ENCODE measurements at regions not wholly inside any gene's neighbourhood (a gene's known extent, or its start where the extent isn't known, plus 50 kb on each side); places are given as distances from the start of the nearest gene placed in this dataset.

DNA sequence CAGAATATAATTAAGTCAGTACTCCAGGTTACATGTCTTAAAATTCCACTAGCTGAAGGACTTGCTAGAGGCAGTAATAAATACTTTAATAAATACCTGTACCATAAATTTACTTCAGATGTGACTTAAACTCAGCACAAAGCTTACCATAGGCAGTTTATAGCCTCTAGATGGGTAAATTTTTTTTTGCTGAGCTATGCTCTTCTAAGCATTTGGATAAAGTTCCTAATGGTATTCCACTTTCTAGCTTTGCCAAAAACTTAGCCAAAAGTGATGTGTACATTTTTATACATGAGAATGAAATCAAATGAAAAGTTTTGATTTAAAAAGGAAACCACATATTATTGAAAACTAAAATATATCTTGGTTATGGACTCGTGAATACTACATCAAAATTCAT is 63.7 kb upstream of the DHX40 start:
- Histone ChIP-seq H3K4me1 (no peaks in the 10 kb centered on the region), H3K36me3 (no peaks in the 10 kb centered on the region), H3K27ac (no peak overlapping the region), H3K27me3 (replicated peaks in 1 of 7) (no peaks in the 10 kb centered on the region), H3K9me3 (no peaks in the 10 kb centered on the region), H3K4me3 (no peak overlapping the region)
- 43 to 62% (median 45%) methylated on average over 1 of the region's 1 CpG for WGBS, 5 donors
- DNase-seq: no peak
- TF ChIP-seq POLR2AphosphoS5 (IDR thresholded peaks at IDR 0.05) (no peak), POLR2A (IDR thresholded peaks at IDR 0.05) (no peak)
- TF ChIP-seq, protein P1, sequence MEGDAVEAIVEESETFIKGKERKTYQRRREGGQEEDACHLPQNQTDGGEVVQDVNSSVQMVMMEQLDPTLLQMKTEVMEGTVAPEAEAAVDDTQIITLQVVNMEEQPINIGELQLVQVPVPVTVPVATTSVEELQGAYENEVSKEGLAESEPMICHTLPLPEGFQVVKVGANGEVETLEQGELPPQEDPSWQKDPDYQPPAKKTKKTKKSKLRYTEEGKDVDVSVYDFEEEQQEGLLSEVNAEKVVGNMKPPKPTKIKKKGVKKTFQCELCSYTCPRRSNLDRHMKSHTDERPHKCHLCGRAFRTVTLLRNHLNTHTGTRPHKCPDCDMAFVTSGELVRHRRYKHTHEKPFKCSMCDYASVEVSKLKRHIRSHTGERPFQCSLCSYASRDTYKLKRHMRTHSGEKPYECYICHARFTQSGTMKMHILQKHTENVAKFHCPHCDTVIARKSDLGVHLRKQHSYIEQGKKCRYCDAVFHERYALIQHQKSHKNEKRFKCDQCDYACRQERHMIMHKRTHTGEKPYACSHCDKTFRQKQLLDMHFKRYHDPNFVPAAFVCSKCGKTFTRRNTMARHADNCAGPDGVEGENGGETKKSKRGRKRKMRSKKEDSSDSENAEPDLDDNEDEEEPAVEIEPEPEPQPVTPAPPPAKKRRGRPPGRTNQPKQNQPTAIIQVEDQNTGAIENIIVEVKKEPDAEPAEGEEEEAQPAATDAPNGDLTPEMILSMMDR (IDR thresholded peaks at IDR 0.05 in 8 of 11, conservative IDR thresholded peaks at IDR 0.05 in 3 of 11): no peak
- intact Hi-C loops (cut with DNase I; ENCODE audit: low total_unique reads): no loop called here

DNA sequence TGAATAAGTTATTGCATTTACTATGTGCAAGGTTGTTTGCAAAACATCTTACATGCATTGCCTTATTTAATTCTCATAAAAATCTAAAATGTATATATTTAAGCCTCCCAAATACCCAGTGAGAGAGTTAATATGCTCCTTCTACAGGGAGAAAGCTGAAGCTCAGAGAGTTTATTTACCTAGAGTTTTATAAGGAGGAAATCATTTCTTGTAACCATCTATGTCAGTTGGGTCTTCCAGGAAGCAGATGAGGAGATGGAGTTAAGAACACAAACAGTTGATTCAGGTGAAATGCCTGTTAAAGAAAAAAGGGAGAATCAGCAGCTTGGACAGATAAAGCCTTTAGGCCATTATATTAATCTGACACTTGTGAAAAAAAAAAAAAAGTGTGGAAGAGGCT is 62.6 kb upstream of the DHX40 start:
- intact Hi-C loops (cut with DNase I; ENCODE audit: low total_unique reads): no loop called here
- H3K27me3 ChIP-seq (replicated peaks in 1 of 7): no peaks in the 10 kb centered on the region
- no peaks in the 10 kb centered on the region for H3K9me3 ChIP-seq
- no peaks in the 10 kb centered on the region for H3K4me1 ChIP-seq
- no peak for DNase-seq
- no peak overlapping the region for H3K27ac ChIP-seq
- TF ChIP-seq, protein P1 (IDR thresholded peaks at IDR 0.05 in 8 of 11, conservative IDR thresholded peaks at IDR 0.05 in 3 of 11): no peak
- no peak for TF ChIP-seq POLR2A (IDR thresholded peaks at IDR 0.05)
- TF ChIP-seq POLR2AphosphoS5 (IDR thresholded peaks at IDR 0.05): no peak
- no peak overlapping the region for H3K4me3 ChIP-seq
- no peaks in the 10 kb centered on the region for H3K36me3 ChIP-seq

DNA sequence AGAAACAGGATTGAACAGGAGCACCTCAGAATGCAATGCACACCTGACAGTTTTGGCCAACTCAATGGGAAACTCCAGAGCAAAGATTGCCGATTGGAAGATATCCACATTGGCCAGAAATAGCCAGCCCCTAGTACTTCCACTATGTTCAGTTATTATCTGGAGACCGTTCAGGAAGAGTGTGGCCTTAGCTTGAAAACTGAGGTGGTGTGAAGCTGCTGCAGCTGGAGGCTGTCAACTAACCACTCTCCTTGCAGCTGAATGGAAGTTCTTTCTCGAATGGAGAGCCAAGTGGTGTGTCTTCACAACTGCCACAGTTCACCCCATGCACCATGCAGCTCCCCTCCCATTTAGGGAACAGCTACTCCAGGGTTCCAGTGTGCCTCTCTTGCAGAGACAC is 61.9 kb upstream of the DHX40 start:
- WGBS, 5 donors: 62 to 87% (median 81%) methylated on average over 3 of the region's 3 CpGs
- intact Hi-C loops (cut with DNase I; ENCODE audit: low total_unique reads): no loop called here
- TF ChIP-seq POLR2AphosphoS5 (IDR thresholded peaks at IDR 0.05): no peak
- TF ChIP-seq, protein P1 (IDR thresholded peaks at IDR 0.05 in 8 of 11, conservative IDR thresholded peaks at IDR 0.05 in 3 of 11): no peak
- no peak for TF ChIP-seq POLR2A (IDR thresholded peaks at IDR 0.05)

DNA sequence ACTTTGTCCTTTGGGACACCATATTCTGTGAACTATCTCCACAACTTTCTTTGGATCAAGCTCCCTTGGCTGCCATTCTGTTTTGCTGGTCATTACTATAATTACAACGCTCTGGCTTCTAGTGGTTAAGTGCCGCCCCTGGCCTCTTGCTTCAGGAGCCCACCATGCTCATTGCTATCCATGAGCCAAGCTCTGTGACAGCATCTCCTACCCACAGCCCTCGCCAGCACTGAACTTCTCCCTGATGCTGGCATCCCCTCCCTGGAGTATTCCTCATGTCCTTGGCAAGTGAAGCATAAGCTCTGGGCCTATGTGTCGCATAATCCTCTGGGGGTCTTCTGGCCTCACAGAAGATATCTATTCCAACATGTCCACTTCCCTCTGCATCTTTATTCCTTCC is 60.6 kb upstream of the DHX40 start:
- no peaks in the 10 kb centered on the region for H3K36me3 ChIP-seq
- H3K9me3 ChIP-seq: no peaks in the 10 kb centered on the region
- 88 to 95% (median 92%) methylated on average over 4 of the region's 4 CpGs for WGBS, 5 donors
- no peaks in the 10 kb centered on the region for H3K4me1 ChIP-seq
- H3K27ac ChIP-seq: no peak overlapping the region
- intact Hi-C loops (cut with DNase I; ENCODE audit: low total_unique reads): no loop called here
- TF ChIP-seq, protein P1 (IDR thresholded peaks at IDR 0.05 in 8 of 11, conservative IDR thresholded peaks at IDR 0.05 in 3 of 11): no peak
- TF ChIP-seq POLR2AphosphoS5 (IDR thresholded peaks at IDR 0.05) (no peak), POLR2A (IDR thresholded peaks at IDR 0.05) (no peak)
- no peak for DNase-seq
- no peaks in the 10 kb centered on the region for H3K27me3 ChIP-seq (replicated peaks in 1 of 7)
- H3K4me3 ChIP-seq: no peak overlapping the region

More for the DNA sequence above, 61.9 kb upstream of the DHX40 start:
- Histone ChIP-seq H3K27me3 (replicated peaks in 1 of 7) (no peaks in the 10 kb centered on the region), H3K27ac (no peak overlapping the region), H3K36me3 (no peaks in the 10 kb centered on the region), H3K4me1 (no peaks in the 10 kb centered on the region), H3K9me3 (no peaks in the 10 kb centered on the region), H3K4me3 (no peak overlapping the region)
- no peak for DNase-seq
